ENCODE measurements at regions not wholly inside any gene's neighbourhood (a gene's known extent, or its start where the extent isn't known, plus 50 kb on each side); places are given as distances from the start of the nearest gene placed in this dataset.

DNA sequence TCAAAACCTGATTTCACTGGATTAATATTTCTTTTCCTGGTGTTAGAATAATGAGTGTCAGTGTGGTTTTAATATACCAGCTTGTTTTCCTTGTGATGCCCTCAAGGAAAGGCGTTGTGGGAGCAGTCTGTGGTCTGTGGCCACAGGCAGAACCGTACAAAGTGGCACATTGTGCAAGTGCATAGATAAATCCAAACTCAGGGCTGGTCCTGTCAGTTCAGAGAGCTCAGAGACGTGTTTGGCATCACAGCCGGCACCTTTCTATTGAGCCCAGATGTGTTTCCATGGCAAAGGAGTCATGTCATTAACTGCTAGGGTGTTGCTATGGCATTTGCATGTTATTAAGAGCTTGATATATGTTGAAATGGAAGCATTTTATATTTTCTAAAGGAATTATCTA lies 289.9 kb upstream of the RASGRP1 start:
- H2AFZ ChIP-seq (ENCODE audit: low read depth, low read length, severe bottlenecking) = no peak overlapping the region
- no peak overlapping the region for H3K27ac ChIP-seq (ENCODE audit: low read depth, low read length)
- H3K9ac ChIP-seq (ENCODE audit: low read length) = no peak overlapping the region
- no peak overlapping the region for H3K4me2 ChIP-seq (ENCODE audit: low read depth, low read length, poor library complexity, severe bottlenecking)
- no peak overlapping the region for H3K4me3 ChIP-seq (ENCODE audit: insufficient read depth, low read length, poor library complexity, severe bottlenecking)
- TF ChIP-seq, protein P1, sequence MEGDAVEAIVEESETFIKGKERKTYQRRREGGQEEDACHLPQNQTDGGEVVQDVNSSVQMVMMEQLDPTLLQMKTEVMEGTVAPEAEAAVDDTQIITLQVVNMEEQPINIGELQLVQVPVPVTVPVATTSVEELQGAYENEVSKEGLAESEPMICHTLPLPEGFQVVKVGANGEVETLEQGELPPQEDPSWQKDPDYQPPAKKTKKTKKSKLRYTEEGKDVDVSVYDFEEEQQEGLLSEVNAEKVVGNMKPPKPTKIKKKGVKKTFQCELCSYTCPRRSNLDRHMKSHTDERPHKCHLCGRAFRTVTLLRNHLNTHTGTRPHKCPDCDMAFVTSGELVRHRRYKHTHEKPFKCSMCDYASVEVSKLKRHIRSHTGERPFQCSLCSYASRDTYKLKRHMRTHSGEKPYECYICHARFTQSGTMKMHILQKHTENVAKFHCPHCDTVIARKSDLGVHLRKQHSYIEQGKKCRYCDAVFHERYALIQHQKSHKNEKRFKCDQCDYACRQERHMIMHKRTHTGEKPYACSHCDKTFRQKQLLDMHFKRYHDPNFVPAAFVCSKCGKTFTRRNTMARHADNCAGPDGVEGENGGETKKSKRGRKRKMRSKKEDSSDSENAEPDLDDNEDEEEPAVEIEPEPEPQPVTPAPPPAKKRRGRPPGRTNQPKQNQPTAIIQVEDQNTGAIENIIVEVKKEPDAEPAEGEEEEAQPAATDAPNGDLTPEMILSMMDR (IDR thresholded peaks at IDR 0.05; ENCODE audit: insufficient read depth, low read length, poor library complexity, severe bottlenecking) = no peak
- TF ChIP-seq EZH2phosphoT487 (conservative IDR thresholded peaks at IDR 0.05; ENCODE audit: low read length) = no peak
- no peaks in the 10 kb centered on the region for H3K36me3 ChIP-seq (ENCODE audit: low read length)
- no peaks in the 10 kb centered on the region for H3F3A ChIP-seq (ENCODE audit: insufficient read depth)
- no peaks in the 10 kb centered on the region for H3K9me3 ChIP-seq (ENCODE audit: insufficient read depth, low read length)
- H4K20me1 ChIP-seq (ENCODE audit: low read depth, low read length) = no peaks in the 10 kb centered on the region
- H3K27me3 ChIP-seq (ENCODE audit: low read length) = no peaks in the 10 kb centered on the region
- H3K9me2 ChIP-seq (replicated peaks; ENCODE audit: insufficient read depth, low read length) = no peaks in the 10 kb centered on the region
- no peaks in the 10 kb centered on the region for H3K79me2 ChIP-seq (ENCODE audit: insufficient read depth, low read length)

DNA sequence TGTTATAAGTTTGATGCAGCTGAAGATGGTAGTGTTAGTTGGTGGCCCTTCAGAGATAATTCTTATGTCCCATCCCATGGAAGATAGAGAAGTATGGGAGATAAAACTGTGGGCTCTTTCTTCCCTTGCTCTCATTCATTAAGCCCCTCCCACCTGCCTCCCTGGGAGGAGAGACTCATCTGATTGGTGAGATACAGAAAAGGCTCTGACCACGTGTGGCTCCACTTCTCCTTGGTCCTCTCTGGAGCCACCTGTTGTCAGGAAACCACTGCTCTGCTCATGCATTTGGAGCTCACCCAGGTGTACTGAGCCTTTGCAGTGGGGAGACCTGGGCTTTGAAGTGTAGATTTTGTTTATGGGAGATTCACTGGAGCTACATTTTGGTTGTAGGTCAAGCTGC lies 293.2 kb upstream of the RASGRP1 start:
- no peak overlapping the region for H2AFZ ChIP-seq (ENCODE audit: low read depth, low read length, severe bottlenecking)
- no peaks in the 10 kb centered on the region for H3F3A ChIP-seq (ENCODE audit: insufficient read depth)
- no peaks in the 10 kb centered on the region for H3K9me2 ChIP-seq (replicated peaks; ENCODE audit: insufficient read depth, low read length)
- no peak overlapping the region for H3K4me3 ChIP-seq (ENCODE audit: insufficient read depth, low read length, poor library complexity, severe bottlenecking)
- no peaks in the 10 kb centered on the region for H3K27me3 ChIP-seq (ENCODE audit: low read length)
- H3K4me2 ChIP-seq (ENCODE audit: low read depth, low read length, poor library complexity, severe bottlenecking) = no peak overlapping the region
- no peak overlapping the region for H3K27ac ChIP-seq (ENCODE audit: low read depth, low read length)
- H3K36me3 ChIP-seq (ENCODE audit: low read length) = no peaks in the 10 kb centered on the region
- no peaks in the 10 kb centered on the region for H3K79me2 ChIP-seq (ENCODE audit: insufficient read depth, low read length)
- no peak for TF ChIP-seq EZH2phosphoT487 (conservative IDR thresholded peaks at IDR 0.05; ENCODE audit: low read length)
- TF ChIP-seq, protein P1 (IDR thresholded peaks at IDR 0.05; ENCODE audit: insufficient read depth, low read length, poor library complexity, severe bottlenecking) = no peak
- no peaks in the 10 kb centered on the region for H4K20me1 ChIP-seq (ENCODE audit: low read depth, low read length)
- no peak overlapping the region for H3K9ac ChIP-seq (ENCODE audit: low read length)
- H3K9me3 ChIP-seq (ENCODE audit: insufficient read depth, low read length) = no peaks in the 10 kb centered on the region

GRCh38 chr15:38859574-38859973 lies 295.0 kb upstream of the RASGRP1 start:
- Histone ChIP-seq H3K9me3 (ENCODE audit: insufficient read depth, low read length) (no peaks in the 10 kb centered on the region), H3K27ac (ENCODE audit: low read depth, low read length) (no peak overlapping the region), H3K9ac (ENCODE audit: low read length) (no peak overlapping the region), H3K36me3 (ENCODE audit: low read length) (no peaks in the 10 kb centered on the region), H3K27me3 (ENCODE audit: low read length) (no peaks in the 10 kb centered on the region), H4K20me1 (ENCODE audit: low read depth, low read length) (no peaks in the 10 kb centered on the region), H3K4me3 (ENCODE audit: insufficient read depth, low read length, poor library complexity, severe bottlenecking) (no peak overlapping the region), H2AFZ (ENCODE audit: low read depth, low read length, severe bottlenecking) (no peak overlapping the region), H3K4me2 (ENCODE audit: low read depth, low read length, poor library complexity, severe bottlenecking) (no peak overlapping the region), H3K9me2 (replicated peaks; ENCODE audit: insufficient read depth, low read length) (no peaks in the 10 kb centered on the region), H3K79me2 (ENCODE audit: insufficient read depth, low read length) (no peaks in the 10 kb centered on the region), H3F3A (ENCODE audit: insufficient read depth) (no peaks in the 10 kb centered on the region)
- TF ChIP-seq, protein P1 (IDR thresholded peaks at IDR 0.05; ENCODE audit: insufficient read depth, low read length, poor library complexity, severe bottlenecking) = no peak
- no peak for TF ChIP-seq EZH2phosphoT487 (conservative IDR thresholded peaks at IDR 0.05; ENCODE audit: low read length)

Measured in SU-DHL-6 (cell line).